AML-193 (cell line): ENCODE measurements at regions not wholly inside any gene's neighbourhood (a gene's known extent, or its start where the extent isn't known, plus 50 kb on each side); places are given as distances from the start of the nearest gene placed in this dataset.

Experiments
- DNase-seq, 2 experiments: peaks; one replicate each; lab custom pipeline; 2025; lab: John Stamatoyannopoulos, UW

DNA sequence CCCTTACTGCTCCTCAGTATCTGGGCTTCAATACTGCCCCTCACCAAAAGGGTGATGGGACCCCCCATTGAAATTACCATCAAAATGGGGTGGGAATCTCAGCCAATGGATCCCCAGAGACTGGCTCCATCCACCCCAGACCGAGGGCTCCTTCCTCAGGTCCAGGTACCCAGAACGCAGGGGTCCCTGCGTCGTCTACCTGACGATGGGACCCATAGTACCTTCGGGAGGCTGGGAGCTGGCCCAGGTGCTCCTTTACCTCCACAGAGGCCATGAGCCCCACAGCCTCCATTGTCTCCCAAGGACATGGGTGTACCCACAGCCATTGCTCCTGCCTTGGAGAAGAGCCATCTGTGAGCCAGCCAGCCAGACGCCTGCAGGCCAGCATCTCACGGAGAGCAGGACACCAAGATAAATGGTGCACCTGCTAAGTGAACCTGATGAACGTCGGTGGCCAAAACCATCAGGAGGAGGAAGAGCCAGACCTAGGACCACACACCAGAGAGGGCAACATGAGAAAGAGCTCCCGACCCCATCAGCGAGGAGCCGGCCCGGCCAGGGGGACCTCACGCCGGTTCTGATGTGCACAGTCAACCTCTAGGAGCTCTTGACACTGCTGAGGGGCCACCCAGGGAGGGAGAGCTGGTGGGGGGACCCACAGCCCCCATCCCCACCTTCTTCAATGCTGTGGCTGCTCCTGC is 156.8 kb upstream of the SOX1 start:
- no peak for DNase-seq

DNA sequence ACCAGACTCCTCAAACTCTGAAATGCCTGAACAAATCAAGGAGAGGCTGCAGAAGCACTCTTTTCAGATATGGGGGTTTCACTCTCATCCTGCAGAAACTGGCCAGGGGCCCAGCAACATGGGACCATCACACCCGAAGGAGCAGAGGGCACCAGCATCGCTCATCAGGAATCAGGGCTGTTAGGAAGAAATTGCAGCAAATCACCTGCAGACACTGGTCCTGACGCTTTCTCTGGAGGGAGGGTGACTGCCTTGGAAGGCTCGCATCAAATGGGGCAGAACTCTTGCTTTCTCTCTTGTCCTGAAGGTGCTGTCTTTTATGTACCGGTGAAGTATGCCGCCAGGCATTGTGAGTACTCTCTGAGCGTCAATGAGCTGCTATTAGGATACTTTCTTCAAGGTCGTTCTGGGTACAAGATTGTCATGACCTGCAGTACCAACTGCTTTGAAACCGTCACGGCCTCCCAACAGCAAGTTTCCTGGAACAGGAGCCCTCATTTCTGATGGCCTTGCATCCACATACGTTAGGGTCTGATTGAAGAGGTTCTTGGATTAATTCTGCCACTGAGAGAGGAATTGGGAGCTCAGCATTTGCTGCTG is 155.7 kb upstream of the SOX1 start:
- no peak for DNase-seq

DNA sequence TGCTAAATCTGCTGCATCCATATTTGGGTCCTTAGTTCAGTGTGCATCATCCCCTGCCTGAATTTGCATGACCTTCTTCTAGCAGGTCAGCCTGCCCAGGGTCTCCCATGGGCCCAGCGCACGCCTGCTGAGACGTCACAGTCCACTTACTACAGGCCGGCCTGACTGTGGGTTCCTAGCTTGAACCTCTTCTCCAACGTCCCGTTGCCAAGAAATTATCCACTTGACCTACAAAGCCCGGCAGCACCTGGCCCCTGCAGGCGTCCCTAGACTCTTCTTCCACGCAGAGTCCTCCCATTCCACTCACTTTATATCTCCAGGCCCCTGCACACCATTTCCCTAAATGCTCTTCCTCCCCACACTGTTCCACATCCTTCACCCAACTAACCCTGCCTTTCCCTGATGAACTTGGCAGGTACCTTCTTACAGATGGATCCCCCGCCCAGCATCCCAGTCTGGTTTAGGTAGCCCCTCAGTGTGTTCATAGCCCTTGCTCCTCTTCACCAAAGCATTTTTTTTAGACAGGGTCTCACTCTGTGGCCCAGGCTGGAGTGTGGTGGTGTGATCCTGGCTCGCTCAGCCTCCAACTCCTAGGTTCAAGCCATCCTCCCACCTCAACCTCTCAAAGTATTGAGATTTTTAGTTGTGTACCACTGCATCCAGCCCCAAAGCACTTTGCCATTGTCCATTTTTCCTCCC is 155.0 kb upstream of the SOX1 start:
- no peak for DNase-seq

DNA sequence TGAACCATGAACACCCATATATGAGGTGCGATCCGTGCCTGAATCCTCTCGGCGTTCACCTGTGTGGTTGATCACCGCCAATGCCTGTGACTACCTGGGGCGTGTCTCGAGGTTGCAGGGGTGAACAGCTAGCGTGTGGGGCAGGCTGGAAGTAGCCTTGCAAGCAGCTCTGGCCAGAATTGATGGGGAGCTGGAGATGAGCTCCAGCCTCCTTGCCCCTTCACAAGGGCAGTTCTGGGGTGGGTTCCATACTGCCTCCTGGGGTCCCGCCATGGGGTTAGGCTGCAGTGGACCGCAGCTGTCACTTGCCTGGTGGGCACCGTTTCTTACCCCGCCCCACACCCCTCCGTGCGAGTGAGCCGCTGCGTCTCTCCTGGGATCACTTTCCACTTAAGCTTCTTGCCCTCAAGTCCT is 154.5 kb upstream of the SOX1 start:
- DNase-seq, result no peak

DNA sequence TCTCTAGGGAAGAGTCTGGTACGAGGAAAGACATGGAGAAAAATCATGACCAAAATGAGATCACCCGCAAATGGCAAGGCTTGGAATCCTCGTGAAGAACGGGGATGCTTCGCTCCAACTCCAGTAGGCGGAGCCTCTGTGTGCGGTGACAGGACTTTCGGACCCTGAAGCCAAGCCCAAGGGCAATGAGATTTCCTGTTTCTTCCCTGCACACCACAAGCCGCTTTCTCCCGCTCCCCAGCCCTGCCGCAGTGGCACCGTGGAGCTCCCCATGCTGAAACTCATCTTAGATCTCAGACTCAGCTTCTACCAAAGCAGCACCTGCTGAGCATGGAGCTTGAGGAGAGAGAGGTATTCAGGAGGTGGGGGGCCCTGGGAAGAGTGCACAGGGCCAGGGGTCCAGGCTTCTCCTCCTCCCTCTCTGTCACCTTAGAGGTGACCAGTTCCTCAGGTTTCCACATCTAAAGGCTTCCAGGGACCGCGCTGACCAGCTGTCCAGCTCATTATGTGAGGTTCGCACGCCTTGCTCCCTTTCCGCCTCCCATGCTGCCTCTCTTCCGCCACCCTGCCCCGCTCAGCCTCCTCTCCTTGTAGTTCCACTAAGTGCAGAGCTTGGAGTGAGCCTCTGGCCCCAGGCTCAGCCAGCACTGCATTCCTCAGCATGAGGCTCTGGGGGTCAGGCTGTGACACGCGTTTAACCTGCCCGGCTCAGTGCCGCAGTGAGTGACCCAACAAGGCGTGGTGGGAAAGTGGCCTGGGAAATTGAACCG is 153.8 kb upstream of the SOX1 start:
- DNase-seq, result no peak

DNA sequence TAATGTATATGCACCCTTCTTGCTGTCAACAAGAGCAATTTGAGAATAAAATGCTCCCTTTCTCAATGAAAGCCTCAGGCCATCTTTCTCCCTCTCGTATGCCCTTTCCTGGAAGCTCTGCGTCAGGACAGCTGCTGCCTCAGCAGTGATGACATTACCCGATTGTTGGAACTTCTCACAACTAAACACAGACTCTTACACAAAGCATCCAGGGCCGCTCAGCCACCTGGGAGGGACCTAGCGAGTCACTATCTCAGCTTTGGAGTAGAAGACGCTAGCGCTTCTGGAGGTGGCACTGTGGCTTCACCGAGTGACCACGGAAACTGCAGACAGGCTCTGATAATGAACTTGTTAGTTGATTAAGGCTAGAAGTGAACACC is 153.2 kb upstream of the SOX1 start:
- no peak for DNase-seq

DNA sequence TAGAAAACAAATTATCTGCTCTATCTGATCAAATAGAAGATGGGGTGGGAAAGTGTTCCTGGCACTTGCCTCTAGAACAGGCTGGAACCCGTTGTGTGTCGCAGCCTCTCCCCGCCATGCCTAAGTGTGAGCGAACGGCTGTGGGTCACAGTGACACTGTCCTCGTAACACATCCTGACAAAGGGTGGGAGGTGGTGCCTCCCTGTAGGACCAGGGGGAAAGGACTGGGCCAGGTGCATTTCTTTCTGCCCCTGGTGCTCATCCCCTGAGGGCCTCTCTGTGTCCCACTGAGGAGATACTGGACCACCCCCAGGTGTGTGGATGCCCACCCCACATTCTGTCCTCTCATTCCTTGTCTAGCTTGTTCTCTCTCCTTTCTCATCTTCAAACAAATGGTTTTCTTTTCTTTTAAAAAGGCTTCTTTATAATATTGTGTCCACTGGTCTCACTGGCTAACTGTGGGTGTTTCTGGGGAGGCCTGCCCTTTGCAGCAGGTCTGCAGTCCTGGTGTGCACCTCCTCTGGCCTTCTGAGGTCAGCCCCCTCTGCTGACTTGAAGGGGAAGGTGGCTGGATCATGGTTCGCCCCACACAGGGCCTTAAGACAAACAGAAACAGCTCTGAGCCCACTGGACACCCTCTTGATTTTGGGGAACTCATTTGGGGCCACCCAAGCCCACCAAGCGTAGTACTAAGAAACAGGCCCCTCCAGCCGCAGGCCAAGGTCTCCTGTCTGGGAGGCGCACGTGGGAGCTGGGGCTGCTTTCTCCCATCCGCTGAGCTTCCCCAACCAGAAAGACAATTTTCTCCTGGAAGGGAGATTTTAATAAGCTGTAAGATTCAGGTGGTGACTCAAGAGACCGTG is 152.5 kb upstream of the SOX1 start:
- DNase-seq, result no peak

DNA sequence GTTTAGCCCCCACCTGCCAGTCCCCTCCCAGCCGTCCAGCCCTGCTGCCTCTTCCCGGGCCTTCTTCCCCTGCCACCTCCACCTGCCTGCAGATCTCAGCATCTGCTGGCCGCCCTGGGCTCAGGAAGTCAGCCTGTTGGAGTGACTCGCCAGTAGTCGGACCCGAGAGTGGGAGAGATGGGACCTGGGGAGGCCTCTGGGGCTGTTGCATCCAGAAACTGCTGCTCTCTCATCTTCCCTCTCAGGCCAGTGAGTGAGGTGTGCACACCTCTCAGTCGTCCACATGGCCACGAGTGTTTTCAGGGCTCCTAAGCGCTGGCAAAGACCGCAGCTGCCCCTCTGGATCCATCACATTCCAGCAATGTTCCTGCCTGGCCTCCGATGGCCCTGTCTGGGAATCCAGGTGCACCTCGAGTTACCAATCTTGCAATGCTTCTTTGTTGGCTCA is 151.8 kb upstream of the SOX1 start:
- DNase-seq, result no peak

DNA sequence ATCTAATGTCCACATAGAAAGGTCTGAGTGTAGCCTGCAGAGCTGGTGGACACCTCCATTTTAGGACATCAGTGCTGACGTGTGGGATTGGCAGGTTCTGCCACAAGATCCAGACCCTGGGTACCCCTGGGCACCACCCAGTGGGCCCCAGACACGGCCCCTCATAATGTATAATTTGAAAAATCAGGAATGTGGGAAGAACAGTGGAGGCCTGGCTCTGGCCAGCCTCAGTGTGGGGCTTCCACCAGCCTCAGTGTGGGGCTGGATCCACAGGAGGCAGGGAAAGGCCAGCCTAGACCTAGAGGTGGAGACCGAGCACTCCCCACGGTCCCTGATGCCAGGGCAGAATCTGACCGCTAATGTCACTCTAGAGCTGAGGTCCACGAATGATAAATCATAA is 150.7 kb upstream of the SOX1 start:
- DNase-seq, result no peak

DNA sequence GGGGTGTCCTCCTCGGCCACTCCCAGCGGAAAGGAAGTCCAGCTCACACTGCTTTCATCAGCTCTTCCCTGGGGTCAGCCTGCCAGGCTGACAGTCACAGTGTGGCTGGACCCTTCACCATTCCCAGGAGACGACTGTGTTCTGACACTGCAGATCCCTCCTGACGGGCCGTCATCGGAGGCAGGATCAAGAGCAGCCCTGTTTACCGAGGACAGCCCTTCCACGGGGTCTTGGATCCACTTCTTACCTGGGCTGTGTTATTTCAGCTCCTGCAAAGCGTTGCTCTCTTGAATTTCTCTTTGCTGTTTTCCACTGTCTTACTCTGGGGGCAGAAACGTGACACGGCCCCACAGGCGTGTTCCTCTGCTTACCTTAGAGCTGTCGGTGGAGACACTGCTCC is 149.9 kb upstream of the SOX1 start:
- no peak for DNase-seq

DNA sequence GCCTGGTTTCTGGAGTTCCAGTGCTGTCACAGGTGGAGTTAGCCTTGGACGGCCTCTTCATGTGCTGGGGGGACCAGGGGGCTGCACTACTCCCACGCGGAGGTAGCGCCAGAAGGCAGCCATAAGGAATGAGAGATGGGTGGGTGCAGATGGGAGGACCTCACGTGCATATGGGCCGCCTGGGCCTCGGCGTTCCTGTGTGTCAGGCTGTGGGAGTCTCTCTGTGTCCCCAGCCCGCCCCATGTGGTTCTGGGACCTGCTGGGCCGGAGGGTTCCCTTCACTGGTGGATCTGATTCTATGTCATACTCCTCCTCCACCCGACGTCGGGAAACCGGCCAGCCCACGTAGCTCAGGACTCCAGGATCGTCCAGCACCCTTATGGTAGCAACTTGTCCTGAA is 149.0 kb upstream of the SOX1 start:
- no peak for DNase-seq

DNA sequence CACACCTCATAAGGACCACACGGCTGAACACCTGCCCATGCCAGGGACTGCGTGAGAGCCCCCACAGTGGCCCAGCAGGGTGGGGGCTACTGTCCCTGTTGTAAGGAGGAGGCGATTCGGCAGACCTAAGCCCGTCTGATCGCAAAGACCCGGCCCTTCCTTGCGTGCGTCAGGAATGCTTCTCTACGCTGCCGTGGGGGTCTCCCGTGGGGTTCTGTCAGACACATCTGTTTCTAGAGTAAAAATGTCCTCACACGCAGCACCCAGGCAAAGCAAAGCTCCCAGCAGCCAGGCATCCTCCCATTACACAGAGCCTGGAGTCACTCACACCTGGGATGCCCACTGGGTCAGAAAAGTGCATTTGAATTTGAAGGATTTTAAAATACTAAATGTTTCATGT is 147.7 kb upstream of the SOX1 start:
- no peak for DNase-seq

DNA sequence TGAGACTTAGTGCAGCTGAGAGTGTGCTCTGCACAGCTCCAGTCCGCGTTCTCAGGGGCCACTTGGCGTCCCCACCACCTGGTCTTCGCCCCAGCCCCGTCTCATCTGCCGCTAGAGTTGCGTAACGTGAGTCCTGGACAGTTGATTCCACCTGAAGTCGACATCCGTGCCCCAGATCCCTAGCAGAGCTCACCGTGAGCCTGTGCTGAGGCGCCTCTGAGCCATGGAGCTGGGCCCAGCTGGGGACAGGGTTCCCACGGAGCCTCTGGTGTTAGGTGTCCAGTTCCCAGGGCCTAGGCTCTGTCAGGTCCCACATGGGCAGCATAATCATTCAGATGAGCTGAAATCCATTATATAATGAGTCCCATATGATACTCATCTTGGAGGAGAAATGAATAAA is 147.1 kb upstream of the SOX1 start:
- DNase-seq, result no peak

DNA sequence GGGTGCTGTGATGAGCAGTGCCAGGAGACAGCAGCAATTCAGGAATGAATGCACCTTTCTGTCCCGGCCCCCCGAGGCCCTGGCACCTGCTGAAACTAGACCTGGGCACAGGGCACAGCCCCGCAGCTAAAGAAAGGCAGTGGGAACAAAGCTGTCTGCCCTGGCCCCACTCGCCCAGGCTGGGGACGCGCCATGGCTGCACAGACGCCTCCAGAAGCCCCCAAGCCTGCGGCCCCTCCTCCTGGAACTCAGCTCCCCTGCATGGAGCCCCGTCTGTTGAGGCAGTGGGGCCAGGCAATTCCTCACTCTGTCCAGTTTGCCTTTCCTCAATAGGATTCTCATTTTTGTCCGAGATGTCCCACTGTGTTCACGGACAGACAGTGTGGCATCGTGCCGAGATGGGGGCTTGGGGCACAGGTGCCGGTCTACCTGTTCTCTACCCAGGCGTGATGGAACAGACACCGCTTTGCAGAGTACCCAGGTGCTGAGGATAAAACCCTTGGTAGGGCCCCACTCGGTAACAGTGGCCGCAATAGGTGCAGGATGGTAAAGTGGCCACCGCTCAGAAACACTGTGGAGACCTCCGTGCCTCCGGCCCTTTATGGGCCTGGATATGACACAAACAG is 146.5 kb upstream of the SOX1 start:
- no peak for DNase-seq

DNA sequence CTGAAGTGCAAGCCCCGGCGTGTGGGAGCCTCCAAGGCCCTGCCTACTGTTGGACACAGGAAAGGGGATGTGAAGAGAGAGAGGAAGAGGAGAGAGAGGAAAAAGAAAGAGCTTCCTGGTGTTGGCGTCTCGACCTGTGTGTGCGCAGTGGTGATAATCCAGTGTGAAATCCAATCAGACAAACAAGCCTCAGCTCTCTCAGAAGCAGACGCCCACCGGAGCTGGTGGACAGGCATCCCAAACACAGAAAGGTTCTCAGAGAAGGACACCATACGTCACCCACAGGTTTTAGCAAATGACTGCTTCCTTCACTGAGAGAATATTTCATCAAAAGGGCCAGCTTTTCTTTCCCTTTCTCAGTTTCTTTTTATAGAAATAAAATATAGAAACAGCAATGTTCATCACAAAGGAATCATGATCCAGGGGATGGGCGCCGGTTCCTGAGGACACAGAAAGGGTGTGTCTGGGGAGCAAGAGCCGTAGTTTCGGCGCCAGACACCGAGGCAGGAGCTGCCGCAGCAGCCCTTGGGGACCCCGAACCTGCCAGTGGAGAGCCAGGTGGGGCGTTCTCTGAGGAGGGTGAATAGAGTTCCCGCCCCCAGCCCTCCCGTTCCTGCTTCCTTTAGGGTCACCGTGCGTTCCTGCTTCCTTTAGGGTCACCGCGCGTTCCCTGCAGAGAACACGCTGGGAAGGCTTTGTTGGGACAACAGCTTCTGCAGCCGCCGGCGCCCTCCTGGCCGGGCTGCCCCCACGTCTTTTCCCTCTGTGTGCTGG is 145.8 kb upstream of the SOX1 start:
- no peak for DNase-seq

DNA sequence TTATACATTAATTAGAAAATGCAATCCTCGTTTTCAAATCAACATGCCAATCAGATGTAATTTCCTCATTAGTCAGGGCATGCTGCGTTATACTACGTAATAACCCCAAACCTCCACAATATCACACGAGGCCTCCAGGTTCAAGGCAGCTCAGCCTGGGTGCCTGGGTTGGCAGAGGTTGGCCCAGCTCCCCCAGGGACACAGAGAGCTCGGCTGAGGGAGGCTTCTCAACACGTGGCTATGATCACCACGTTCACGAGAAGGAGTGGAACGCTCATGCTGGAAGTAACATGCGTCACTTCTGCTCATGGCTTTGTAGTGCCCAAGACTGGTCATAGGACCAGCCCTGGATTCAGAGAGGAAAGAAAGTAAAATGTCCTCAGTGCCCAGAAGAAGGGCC is 144.9 kb upstream of the SOX1 start:
- DNase-seq, result no peak

DNA sequence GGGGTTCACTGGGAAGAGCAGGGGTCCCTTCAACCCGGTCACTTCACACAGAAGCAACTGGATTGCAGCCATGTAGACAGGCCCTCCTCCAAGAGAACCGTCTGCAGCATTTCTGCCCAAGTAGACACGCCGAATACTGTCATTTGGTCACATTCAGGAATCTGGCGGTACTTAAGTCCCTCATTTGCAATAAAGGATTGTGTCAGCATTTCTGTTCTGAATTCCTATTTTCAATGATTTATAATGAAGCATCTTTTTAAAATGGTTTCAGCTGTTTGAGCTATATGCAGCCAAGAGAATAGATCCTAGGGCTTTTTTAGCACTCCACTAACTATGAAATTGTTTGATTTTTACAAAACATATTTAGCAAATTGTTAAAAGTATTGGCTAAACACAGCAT is 143.5 kb upstream of the SOX1 start:
- no peak for DNase-seq

DNA sequence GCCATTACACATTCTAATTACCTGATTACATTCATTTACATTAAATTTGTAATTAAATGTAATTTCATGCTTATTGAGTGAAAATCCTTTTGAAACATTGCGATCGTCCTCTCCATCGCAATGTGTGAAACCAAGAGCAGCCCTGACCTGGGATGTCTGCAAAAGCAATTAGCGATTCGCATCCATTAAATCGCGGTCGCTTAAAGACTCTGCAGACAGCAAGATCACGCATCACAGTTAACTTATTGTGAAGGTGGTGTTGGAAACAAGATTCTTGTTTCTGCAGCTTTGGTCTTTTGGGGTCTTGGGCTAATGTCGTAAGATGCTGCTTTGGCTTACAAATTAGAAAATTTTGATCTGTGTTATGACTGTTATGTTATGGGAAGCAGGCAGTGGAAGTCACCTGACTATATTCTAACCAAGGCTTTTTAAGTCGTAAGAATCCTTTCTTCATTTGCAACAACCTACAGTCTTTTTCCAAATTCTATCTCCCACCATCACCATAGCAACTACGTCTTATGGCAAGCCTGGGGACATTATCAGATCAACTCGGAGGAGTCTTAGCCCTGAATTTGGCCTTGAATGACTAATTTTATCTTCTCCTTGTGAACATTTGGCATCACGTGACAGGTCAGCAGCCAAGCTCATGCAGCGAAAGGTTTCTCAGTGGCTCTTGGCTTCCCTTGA is 142.8 kb upstream of the SOX1 start:
- no peak for DNase-seq

DNA sequence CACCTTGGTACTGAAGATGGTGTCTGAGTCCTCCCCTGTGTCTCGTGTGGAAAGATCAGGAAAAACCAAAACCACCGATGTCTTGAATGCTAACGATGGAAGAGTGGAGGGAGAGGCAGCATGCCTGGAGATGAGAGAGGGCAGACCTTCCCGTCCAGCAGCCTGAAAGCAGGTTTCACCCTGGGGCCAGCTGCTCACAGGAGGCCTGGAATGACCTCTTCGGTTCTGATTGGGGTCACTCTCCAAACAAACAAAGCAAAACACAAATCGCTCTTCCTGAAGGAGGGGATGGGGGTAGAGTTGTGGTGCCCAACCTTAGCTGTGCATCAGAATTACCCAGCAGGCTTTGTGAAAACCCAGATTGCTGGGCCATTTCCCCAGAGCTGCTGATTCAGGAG is 142.3 kb upstream of the SOX1 start:
- DNase-seq, result no peak
